ENCODE measurements at regions not wholly inside any gene's neighbourhood (a gene's known extent, or its start where the extent isn't known, plus 50 kb on each side); places are given as distances from the start of the nearest gene placed in this dataset.

GRCh38 chr2:38461470-38461869, 84.4 kb upstream of the ATL2 start:
- H4K20me1 ChIP-seq (ENCODE audit: insufficient read depth): no peaks in the 10 kb centered on the region
- no peaks in the 10 kb centered on the region for H3K79me2 ChIP-seq (ENCODE audit: insufficient read depth, low read length)
- no peak overlapping the region for H3K9ac ChIP-seq (ENCODE audit: low read length)
- H3K4me3 ChIP-seq (replicated peaks in 1 of 2; ENCODE audit: low read depth in 1 of 2, low read length in 2 of 2): peak overlapping the region in 1 of 2 experiments; percentile 53; a peak in 1 of 4 replicates
- ATAC-seq (no peak), DNase-seq (ENCODE audit: low read depth, low spot score) (no peak)
- no peaks in the 10 kb centered on the region for H3K9me3 ChIP-seq (ENCODE audit: control insufficient read depth in 1 of 2, insufficient read depth in 1 of 2, low read depth in 1 of 2, low read length in 2 of 2)
- H3K27ac ChIP-seq (ENCODE audit: low read depth, low read length): no peak overlapping the region; the same call in 1 of the 2 replicates
- intact Hi-C loops (cut with micrococcal nuclease): no loop called here
- no peaks in the 10 kb centered on the region for H3K36me3 ChIP-seq (ENCODE audit: control insufficient read depth in 1 of 2, insufficient read depth in 2 of 2, low read length in 2 of 2)
- ChIA-PET POLR2A (no interaction called here), RAD21 (ENCODE audit: low non-redundant PET in 1 of 2, low total read pairs in 2 of 2, uncharacterized antibody in 2 of 2, unreplicated experiment in 2 of 2) (interaction anchor here (0.7 kb wide), 3 partner anchors 32 to 963 kb away, joined by 3 to 5 read pairs (median 4); no protein-coding TSS in a partner anchor), CTCF (interaction anchor here (0.7 kb wide), 2 partner anchors 89 to 154 kb away, joined by 3 to 8 read pairs; no protein-coding TSS in a partner anchor)
- H3K4me1 ChIP-seq (ENCODE audit: control insufficient read depth in 1 of 2, insufficient read depth in 2 of 2, low read length in 2 of 2): peaks cover 24 to 35% of the 10 kb centered on the region in 2 experiments
- H3K9me2 ChIP-seq (ENCODE audit: insufficient read depth): no peaks in the 10 kb centered on the region
- no TSS peak for BruUV-seq (replicated peaks)
- H3K4me2 ChIP-seq (ENCODE audit: low read length): peak overlapping the region; percentile 93
- TF ChIP-seq RAD21 (IDR thresholded peaks at IDR 0.05; ENCODE audit: low read depth) (no peak), POLR2A (IDR thresholded peaks at IDR 0.05; ENCODE audit: borderline replicate concordance, extremely low read depth, insufficient read depth, insufficient read length) (no peak), ZNF274 (IDR thresholded peaks at IDR 0.05; ENCODE audit: low read depth, low read length) (no peak), CTCF (IDR thresholded peaks at IDR 0.05 in 2 of 3, conservative IDR thresholded peaks at IDR 0.05 in 1 of 3; ENCODE audit: borderline replicate concordance in 1 of 3, insufficient read depth in 1 of 3, low read depth in 2 of 3, low read length in 2 of 3) (no peak), MAX (IDR thresholded peaks at IDR 0.05) (no peak)
- H3K27me3 ChIP-seq (ENCODE audit: insufficient read depth, low read length): no peaks in the 10 kb centered on the region
- H2AFZ ChIP-seq (ENCODE audit: low read depth, low read length, poor library complexity, severe bottlenecking): peak overlapping the region; percentile 98

GRCh38 chr2:38460313-38460712, 83.2 kb upstream of the ATL2 start:
- POLR2A ChIA-PET: no interaction called here
- Histone ChIP-seq H3K36me3 (ENCODE audit: control insufficient read depth in 1 of 2, insufficient read depth in 2 of 2, low read length in 2 of 2) (no peaks in the 10 kb centered on the region), H3K27me3 (ENCODE audit: insufficient read depth, low read length) (no peaks in the 10 kb centered on the region), H3K27ac (ENCODE audit: low read depth, low read length) (no peak overlapping the region), H3K9me2 (ENCODE audit: insufficient read depth) (no peaks in the 10 kb centered on the region), H3K9me3 (ENCODE audit: control insufficient read depth in 1 of 2, insufficient read depth in 1 of 2, low read depth in 1 of 2, low read length in 2 of 2) (no peaks in the 10 kb centered on the region), H3K79me2 (ENCODE audit: insufficient read depth, low read length) (no peaks in the 10 kb centered on the region), H3K4me1 (ENCODE audit: control insufficient read depth in 1 of 2, insufficient read depth in 2 of 2, low read length in 2 of 2) (peaks cover 24 to 29% of the 10 kb centered on the region in 2 experiments), H3K4me2 (ENCODE audit: low read length) (no peak overlapping the region), H4K20me1 (ENCODE audit: insufficient read depth) (no peaks in the 10 kb centered on the region), H3K9ac (ENCODE audit: low read length) (no peak overlapping the region), H3K4me3 (replicated peaks in 1 of 2; ENCODE audit: low read depth in 1 of 2, low read length in 2 of 2) (no peak overlapping the region), H2AFZ (ENCODE audit: low read depth, low read length, poor library complexity, severe bottlenecking) (no peak overlapping the region)
- no peak for ATAC-seq
- RAD21 ChIA-PET (ENCODE audit: low non-redundant PET in 1 of 2, low total read pairs in 2 of 2, uncharacterized antibody in 2 of 2, unreplicated experiment in 2 of 2): no interaction called here
- CTCF ChIA-PET: no interaction called here
- TF ChIP-seq YY1 (IDR thresholded peaks at IDR 0.05; ENCODE audit: extremely low read depth, insufficient replicate concordance, low read depth, low read length) (no peak), ZFX (IDR thresholded peaks at IDR 0.05) (no peak), CTCF (IDR thresholded peaks at IDR 0.05 in 2 of 3, conservative IDR thresholded peaks at IDR 0.05 in 1 of 3; ENCODE audit: borderline replicate concordance in 1 of 3, insufficient read depth in 1 of 3, low read depth in 2 of 3, low read length in 2 of 3) (no peak), EGR1 (IDR thresholded peaks at IDR 0.05; ENCODE audit: low read depth) (no peak), JUND (IDR thresholded peaks at IDR 0.05) (no peak), EZH2phosphoT487 (IDR thresholded peaks at IDR 0.05; ENCODE audit: borderline replicate concordance) (no peak), ELF1 (IDR thresholded peaks at IDR 0.05; ENCODE audit: borderline replicate concordance, low read depth) (no peak), MAX (IDR thresholded peaks at IDR 0.05) (no peak), TCF7L2 (IDR thresholded peaks at IDR 0.05; ENCODE audit: borderline replicate concordance, extremely low read depth, insufficient read depth, insufficient read length) (no peak), ZNF274 (IDR thresholded peaks at IDR 0.05; ENCODE audit: low read depth, low read length) (no peak), CBX3 (IDR thresholded peaks at IDR 0.05; ENCODE audit: low read depth) (no peak)
- intact Hi-C loops (cut with micrococcal nuclease): no loop called here
- BruUV-seq (replicated peaks): no TSS peak
- no peak for DNase-seq (ENCODE audit: low read depth, low spot score)
